Heart right ventricle (tissue), 16 donors: ENCODE measurements at regions not wholly inside any gene's neighbourhood (a gene's known extent, or its start where the extent isn't known, plus 50 kb on each side); places are given as distances from the start of the nearest gene placed in this dataset.

Experiments
- ATAC-seq, 8 donors: fragments of 200-7000 bp; cut with Tn5 transposase; one replicate each; pipeline ENCODE4 v1.9.1; 2020; ENCODE audit warnings: mild to moderate bottlenecking in 8 of 8, moderate library complexity in 8 of 8, moderate number of reproducible peaks in 1 of 8
- DNase-seq, 2 donors: peaks; one replicate each; pipeline ENCODE4 v3.0.0-alpha.2; 2020
- H3K27ac ChIP-seq, 10 donors: fragments of 200-600 bp; sonication (generic) in 2 of 10; one replicate each; pipeline versions ENCODE4 v1.5.0 to v1.8.0; 2020 to 2022; ENCODE audit warnings: mild to moderate bottlenecking in 3 of 10
- H3K27me3 ChIP-seq, 7 donors: fragments of 200-600 bp; one replicate each; pipeline ENCODE4 v1.8.0; 2021 to 2022; ENCODE audit warnings: mild to moderate bottlenecking in 2 of 7
- H3K36me3 ChIP-seq, 9 donors: fragments of 200-600 bp; sonication (generic) in 1 of 9; one replicate each; pipeline versions ENCODE4 v1.5.0 to v1.8.0; 2020 to 2022; ENCODE audit warnings: mild to moderate bottlenecking in 2 of 9
- H3K4me1 ChIP-seq, 9 donors: fragments of 200-600 bp; sonication (generic) in 1 of 9; one replicate each; pipeline versions ENCODE4 v1.5.0 to v1.8.0; 2020 to 2022; ENCODE audit warnings: mild to moderate bottlenecking in 4 of 9
- H3K4me3 ChIP-seq, 10 donors: fragments of 200-600 bp; sonication (generic) in 2 of 10; one replicate each; pipeline versions ENCODE4 v1.5.0 to v1.8.0; 2020 to 2022; ENCODE audit warnings: mild to moderate bottlenecking in 7 of 10, moderate library complexity in 2 of 10
- H3K9me3 ChIP-seq, 11 donors: fragments of 200-600 bp in 10 of 11; sonication (generic) in 2 of 11; one replicate each; pipeline versions ENCODE4 v1.5.0 to v1.8.0; 2013 to 2022; ENCODE audit warnings: mild to moderate bottlenecking in 2 of 11, control low read depth in 1 of 11, moderate library complexity in 1 of 11
- whole genome bisulfite sequencing, 2 donors: extraction: QIAGEN DNeasy Blood & Tissue Kit; methylation state at CpG; one replicate each; pipeline ENCODE4 v1.1.7; 2013; ENCODE audit warnings: inconsistent platforms in 1 of 2; 5-methylcytosine and 5-hydroxymethylcytosine counted together
- intact Hi-C, 10 donors: fragments of 100-400 bp; cut with DNase I; formaldehyde crosslinking; loops; one replicate each; pipeline versions ENCODE4 v1.11.1 to v1.14.2; 2022
- TF ChIP-seq, protein P1 (sequence below), 9 donors: fragments of 200-600 bp; sonication (generic) in 2 of 9; IDR thresholded peaks; one replicate each; pipeline versions ENCODE4 v1.5.0 to v1.8.0; 2021 to 2022; ENCODE audit warnings: antibody characterized with exemption in 9 of 9, mild to moderate bottlenecking in 5 of 9, moderate library complexity in 1 of 9
- donor health status: Arrhythmogenic right ventricular cardiomyopathy.
- donor health status: ischemic (EF 13 %, LVEDD 7.1; RV severe dilation, severe dysfunction).
- donor health status: healthy with polysubstance abuse.
- donor health status: DM: no; HTN: yes; CAD: no.
- donor health status: DM: no; HTN: no; CAD: no.
- donor health status: ischemic (EF 25% LVEDD 6.9; RV normal size, moderate dysfunction).
- donor health status: ischemic (EF 25% LVEDD 5.7; RV mildly dilated, moderate dysfunction).
- donor health status: healthy.
- donor health status: DM: yes; HTN: yes; CAD: no.
- donor health status: Ischemic cardiomyopathy.
- donor health status: ischemic (EF 35%, LVEDD 5.7; RV mildly dilated, moderate dysfunction).
- donor health status: nonischemic (EF 11% LVEDD 7.7; RV severe dilation, severe dysfunction).
- donor health status: DM: yes; HTN: yes; CAD: no.
- donor health status: PGD.
- donor health status: ischemic (EF 29% LVEDD 5.4; RV normal size, mild dysfunction).
- donor health status: nonischemic (EF 23%, LVEDD 6.1; RV moderate dilation, normal function).

- no peak for DNase-seq
- 73 to 75% methylated on average over 3 of the region's 3 CpGs for WGBS, 2 donors
- Histone ChIP-seq H3K27ac (no peak overlapping the region), H3K36me3 (no peaks in the 10 kb centered on the region), H3K27me3 (peaks cover 0 to 3% (median 0%) of the 10 kb centered on the region in 7 donors), H3K4me1 (no peaks in the 10 kb centered on the region), H3K9me3 (peaks cover 0 to 5% (median 0%) of the 10 kb centered on the region in 11 donors), H3K4me3 (no peak overlapping the region)
- no peak for ATAC-seq
- TF ChIP-seq, protein P1, sequence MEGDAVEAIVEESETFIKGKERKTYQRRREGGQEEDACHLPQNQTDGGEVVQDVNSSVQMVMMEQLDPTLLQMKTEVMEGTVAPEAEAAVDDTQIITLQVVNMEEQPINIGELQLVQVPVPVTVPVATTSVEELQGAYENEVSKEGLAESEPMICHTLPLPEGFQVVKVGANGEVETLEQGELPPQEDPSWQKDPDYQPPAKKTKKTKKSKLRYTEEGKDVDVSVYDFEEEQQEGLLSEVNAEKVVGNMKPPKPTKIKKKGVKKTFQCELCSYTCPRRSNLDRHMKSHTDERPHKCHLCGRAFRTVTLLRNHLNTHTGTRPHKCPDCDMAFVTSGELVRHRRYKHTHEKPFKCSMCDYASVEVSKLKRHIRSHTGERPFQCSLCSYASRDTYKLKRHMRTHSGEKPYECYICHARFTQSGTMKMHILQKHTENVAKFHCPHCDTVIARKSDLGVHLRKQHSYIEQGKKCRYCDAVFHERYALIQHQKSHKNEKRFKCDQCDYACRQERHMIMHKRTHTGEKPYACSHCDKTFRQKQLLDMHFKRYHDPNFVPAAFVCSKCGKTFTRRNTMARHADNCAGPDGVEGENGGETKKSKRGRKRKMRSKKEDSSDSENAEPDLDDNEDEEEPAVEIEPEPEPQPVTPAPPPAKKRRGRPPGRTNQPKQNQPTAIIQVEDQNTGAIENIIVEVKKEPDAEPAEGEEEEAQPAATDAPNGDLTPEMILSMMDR (IDR thresholded peaks at IDR 0.05) = no peak
- intact Hi-C loops = no loop called here
Observed at GRCh38 chr5:165809914-165810313, 2304.5 kb downstream of the MAT2B start.

- intact Hi-C loops = no loop called here
- Histone ChIP-seq H3K4me1 (no peaks in the 10 kb centered on the region), H3K27ac (no peak overlapping the region), H3K27me3 (no peaks in the 10 kb centered on the region), H3K4me3 (no peak overlapping the region), H3K36me3 (no peaks in the 10 kb centered on the region), H3K9me3 (peaks cover 0 to 19% (median 0%) of the 10 kb centered on the region in 11 donors)
- ATAC-seq (no peak), DNase-seq (no peak)
- 77 to 85% methylated on average over 6 of the region's 6 CpGs for WGBS, 2 donors
- TF ChIP-seq, protein P1 (IDR thresholded peaks at IDR 0.05) = no peak
Observed at GRCh38 chr5:165829504-165829903, 2324.1 kb downstream of the MAT2B start.

- H3K9me3 ChIP-seq = peaks cover 0 to 13% (median 0%) of the 10 kb centered on the region in 11 donors
- TF ChIP-seq, protein P1 (IDR thresholded peaks at IDR 0.05) = no peak
- intact Hi-C loops = no loop called here
- H3K4me1 ChIP-seq = no peaks in the 10 kb centered on the region
- no peak for DNase-seq
- H3K27ac ChIP-seq = no peak overlapping the region
- H3K4me3 ChIP-seq = no peak overlapping the region
- H3K27me3 ChIP-seq = no peaks in the 10 kb centered on the region
- H3K36me3 ChIP-seq = no peaks in the 10 kb centered on the region
- 54 to 57% methylated on average over 4 of the region's 4 CpGs for WGBS, 2 donors
- ATAC-seq = no peak
Observed at GRCh38 chr5:165834891-165835290, 2329.5 kb downstream of the MAT2B start.

- DNase-seq (no peak), ATAC-seq (no peak)
- TF ChIP-seq, protein P1 (IDR thresholded peaks at IDR 0.05) = no peak
- Histone ChIP-seq H3K9me3 (peaks cover 0 to 17% (median 0%) of the 10 kb centered on the region in 11 donors), H3K36me3 (no peaks in the 10 kb centered on the region), H3K27ac (no peak overlapping the region), H3K4me3 (no peak overlapping the region), H3K27me3 (no peaks in the 10 kb centered on the region), H3K4me1 (no peaks in the 10 kb centered on the region)
- intact Hi-C loops = no loop called here
- 67 to 74% methylated on average over 1 of the region's 1 CpG for WGBS, 2 donors
Observed at GRCh38 chr5:165836046-165836445, 2330.6 kb downstream of the MAT2B start.
